Left renal cortex interstitium (tissue), 4 donors: ENCODE measurements at regions not wholly inside any gene's neighbourhood (a gene's known extent, or its start where the extent isn't known, plus 50 kb on each side); places are given as distances from the start of the nearest gene placed in this dataset.
"Not testable (repeated sequence)": the region's sequence is repeated elsewhere in the genome, so short reads cannot be mapped to it uniquely, and the experiment has no call there.

Experiments
- DNase-seq, 4 donors: peaks; one replicate each; pipeline ENCODE4 v3.0.0-alpha.2; 2013; ENCODE audit warnings: low read depth in 4 of 4, low spot score in 2 of 4, missing footprints in 1 of 4

DNA sequence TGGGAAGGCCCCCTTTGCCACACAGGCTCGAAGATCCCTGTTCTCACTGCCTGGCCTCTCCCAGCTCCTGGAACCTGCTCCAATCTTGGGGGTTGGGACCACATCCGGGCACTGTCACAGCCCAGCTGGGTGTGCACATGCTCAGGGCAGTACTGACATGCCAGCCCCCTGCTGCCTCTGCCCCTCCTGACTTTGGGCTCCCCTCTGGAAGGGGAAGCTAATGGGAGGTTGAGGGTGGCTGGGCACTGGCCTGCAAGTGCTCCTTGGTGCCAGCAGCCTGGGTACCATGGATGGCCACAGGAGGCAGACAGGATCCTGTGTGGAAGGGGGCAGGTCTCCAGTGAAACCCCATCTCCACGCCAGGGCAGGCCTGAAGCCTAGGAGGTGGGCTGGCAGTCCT lies 126.1 kb upstream of the NOL4 start:
- DNase-seq, result no peak

DNA sequence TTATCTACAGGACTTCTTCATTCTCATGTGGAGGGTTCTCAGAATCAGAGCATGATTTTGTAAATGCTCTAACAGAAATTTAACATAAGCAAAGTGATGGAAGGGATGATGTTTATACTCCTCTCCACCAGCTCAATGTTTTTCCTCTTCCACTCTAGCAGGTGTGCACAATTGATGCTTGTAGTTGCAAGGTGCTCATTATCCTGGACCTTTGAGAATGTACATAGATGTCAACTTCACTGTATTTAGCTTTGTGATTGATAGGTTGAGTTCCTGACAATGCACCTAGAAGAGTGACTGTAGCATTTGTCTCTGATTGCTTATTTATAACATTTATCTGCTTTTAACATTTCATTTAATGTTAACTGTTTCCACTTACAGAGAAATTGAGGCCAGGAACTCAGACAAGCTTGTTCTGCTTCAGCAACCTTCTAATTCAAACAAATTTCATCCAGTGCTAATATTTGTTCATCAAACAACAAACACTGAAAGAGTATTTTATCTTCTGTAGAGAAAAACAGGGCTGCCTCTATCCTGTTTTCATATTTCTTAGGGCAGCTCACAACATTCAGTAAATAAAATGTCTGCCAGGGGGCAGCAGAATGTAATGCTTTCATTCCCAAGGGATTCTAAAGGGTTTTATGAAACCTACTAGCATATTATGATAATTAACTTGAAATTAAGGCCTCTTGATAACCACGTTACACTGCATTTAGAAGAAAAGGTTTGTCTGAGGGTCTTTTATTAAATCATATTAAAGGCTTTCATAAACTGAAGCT lies 127.9 kb upstream of the NOL4 start:
- no peak for DNase-seq

DNA sequence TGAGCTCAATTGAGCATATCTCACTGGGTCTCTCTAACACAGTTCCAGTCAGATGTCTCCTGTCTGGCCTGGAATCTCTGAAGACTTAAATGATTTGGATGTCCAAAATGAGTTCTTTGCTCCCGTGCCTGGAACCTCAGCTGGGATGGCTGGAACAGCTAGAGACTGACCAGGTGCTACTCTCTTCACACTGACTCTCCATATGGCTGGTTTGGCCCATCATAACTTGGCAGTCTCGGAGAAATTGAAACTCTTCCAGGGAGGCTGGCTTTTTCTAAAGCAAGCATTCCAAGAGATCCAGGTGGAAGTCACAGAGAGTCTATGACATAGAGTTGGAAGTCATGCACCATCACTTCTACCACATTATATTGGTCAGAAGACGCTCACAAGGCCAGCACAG lies 129.6 kb upstream of the NOL4 start:
- DNase-seq, result no peak

DNA sequence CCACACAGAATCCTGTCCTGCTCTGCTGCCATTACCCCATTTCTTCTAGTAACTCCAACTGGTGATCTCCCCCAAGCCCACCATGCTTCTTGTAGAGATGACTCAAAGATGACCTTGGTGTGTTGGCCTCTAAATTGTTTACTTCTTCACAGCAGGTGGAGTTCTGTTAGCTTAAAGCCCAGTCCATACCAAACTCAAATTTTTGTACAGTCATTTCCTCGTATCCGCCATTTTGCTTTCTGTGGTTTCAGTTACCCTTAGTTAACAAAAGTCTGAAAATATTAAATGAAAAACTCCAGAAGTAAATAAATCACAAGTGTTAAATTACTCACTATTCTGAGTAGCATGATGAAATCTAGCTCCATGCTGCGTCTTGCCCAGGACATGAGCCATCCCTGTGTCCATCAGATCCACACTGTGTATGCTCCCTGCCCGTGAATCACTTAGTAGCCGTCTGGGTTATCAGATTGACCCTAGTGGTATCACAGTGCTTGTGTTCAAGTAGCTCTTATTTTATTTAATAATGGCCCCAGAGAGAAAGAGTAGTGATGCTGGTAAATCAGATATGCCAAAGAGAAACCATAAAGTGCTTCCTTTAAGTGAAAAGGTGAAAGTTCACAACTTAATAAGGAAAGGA lies 133.3 kb upstream of the NOL4 start:
- no peak for DNase-seq

DNA sequence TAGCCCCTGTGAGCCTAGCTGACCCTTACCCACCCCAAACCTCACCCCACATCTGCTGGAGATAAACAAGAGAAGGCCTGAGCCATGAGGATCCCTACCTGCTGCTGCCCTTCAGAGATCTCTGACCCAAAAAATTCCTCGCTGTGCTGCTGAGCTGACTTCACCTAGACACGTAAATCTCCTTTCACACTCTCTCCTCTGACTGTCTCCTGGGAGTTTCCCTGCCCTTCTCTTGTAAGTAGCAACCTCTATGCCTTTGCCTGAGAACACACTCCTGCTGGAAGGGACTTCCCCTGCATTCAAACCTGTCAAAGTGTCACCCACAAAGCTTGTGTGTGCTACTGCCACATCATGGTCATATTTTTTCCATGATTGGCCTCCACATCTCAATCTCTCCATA lies 134.2 kb upstream of the NOL4 start:
- DNase-seq, result no peak

DNA sequence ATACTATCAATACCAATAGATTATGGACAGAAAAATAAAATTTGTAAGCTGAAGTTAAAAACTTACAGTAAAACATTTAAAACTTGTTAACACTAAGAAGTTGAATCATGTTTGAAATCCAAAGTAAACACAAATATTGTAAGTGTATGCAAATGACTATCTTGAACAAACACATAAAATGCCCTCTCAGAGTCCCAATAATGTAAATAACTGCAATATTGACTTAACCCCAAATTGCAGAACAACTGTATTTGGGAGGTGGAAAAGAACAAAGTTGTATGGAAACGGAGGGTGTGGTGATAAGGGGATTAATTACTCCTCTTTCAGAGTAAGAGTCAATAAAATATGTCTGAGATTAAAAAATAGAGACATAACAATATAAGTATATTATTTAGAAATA lies 140.0 kb upstream of the NOL4 start:
- DNase-seq, result no peak

DNA sequence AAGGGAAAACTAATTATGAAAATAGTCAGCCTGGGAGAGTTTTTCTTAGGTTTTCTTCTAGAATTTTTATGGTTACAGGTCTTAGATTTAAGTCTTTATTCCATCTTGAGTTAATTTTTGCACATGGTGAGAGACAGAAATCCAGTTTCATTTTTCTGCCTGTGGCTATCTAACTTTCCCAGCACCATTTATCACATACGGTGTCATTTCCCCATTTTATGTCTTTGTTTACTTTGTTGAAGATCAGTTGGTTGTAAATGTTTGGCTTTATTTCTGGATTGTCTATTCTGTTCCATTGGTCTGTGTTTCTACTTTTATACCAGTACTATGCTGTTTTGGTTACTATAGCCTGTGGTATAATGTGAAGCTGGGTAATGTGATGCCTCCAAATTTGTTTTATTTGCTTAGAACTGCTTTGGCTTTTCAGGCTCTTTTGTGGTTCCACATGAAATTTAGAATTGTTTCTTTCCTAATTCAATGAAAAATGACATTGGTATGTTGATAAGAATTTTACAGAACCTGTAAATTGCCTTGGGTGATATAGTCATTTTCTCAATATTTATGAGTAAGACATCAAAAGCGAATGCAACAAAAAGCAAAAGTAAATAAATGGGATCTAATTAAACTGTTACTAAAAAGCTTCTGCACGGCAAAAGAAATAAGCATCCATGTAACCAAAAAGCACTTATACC lies 146.1 kb upstream of the NOL4 start:
- DNase-seq, result no peak

DNA sequence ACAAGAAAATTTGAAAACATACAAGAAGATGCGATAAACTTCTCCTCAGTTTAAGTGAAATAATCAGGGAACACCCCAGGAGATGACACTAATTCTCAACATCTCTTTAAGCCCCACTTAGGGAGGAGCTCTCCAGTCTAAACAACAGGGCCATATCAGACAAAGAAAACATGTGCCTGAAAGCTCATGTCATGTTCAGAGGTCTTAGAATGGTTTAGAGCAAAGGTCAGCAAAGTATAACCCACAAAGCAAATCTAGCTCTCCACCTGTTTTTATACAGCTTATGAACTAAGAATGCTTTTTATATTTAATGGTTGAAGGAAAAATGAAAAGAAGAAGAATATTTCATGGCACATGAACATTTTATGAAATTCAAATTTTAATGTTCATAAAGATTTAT lies 155.6 kb upstream of the NOL4 start:
- no peak for DNase-seq

DNA sequence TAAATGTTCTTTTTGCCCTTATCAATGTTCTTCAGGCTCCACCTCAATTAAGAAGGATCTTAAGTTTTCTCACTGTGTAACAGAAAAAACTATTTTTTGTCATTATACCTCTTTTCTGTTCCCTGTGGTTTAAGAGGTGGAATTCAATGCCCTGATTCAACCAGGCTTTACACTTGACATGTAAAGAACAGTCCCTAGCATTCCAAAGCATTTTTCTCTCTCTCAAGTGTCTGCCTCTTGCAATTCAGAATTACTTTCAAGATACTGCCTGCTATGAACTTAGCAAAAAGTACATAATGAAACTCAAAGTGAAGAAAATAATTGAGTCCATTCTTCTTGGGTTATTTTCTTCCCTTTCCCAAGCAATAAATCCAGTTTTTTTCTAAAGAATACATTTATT lies 160.6 kb upstream of the NOL4 start:
- no peak for DNase-seq

DNA sequence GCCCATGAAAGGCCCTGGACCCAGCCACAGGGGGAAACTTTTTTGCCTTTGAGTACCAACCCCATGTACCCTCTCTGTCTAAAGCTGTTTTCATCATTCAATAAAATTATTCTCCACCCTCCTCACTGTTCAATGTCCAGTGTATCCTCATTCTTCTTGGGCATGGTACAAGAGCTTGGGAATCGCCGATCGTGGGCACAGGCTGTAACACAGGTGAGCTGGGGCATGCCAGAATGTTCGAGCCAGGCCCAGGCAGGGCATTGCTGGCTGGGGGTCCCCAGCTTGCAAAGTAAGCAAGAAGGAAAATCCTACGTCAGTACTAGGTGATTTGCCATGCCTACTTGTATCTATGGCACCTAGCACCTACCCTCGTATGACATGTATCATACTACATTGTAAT lies 162.1 kb upstream of the NOL4 start:
- DNase-seq, result no peak

DNA sequence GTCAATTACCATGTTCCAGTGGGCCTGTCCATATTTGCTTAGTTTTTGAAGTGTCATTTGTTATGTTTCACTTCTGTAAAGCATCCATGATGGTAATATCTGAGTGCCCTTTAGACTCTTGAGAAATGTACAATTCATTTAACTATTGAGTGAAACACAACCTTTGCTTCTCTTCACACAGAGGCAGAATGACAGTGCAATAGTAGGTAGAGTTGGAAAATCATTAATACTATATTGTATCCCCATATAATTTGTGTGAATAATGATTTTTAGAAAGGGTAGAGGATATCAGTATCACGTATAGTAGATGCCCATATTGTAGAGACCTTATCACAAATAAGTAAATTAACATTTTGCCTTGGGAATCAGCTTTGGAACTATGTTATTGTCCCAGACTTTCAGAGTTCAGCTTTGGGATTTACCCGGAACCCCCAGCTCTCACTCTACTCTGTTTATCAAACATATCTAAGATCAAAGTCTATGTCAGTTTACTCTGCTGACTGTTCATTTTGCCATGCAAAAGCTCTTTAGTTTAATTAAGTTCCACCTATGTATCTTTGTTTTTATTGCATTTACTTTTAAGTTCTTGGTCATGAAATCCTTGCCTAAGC lies 172.7 kb upstream of the NOL4 start:
- DNase-seq, result no peak

DNA sequence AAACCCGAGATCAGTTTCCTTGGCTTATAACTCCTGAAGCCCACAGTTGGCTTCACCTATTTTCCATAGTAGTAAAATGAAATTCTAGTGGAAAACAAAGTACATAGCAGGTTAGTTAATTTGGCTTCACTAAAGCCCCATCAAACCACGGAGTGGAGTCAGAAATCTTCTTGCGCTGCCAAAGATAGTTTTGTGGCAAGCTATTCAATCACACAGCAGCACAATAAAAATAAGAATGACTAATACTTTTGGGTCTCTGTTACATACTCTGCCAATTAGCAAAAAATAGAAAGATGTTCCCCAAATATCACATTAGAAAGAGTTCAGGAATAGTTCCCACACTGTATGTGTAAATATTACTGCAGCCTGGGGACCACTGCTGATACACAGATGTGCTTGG lies 175.2 kb upstream of the NOL4 start:
- no peak for DNase-seq

DNA sequence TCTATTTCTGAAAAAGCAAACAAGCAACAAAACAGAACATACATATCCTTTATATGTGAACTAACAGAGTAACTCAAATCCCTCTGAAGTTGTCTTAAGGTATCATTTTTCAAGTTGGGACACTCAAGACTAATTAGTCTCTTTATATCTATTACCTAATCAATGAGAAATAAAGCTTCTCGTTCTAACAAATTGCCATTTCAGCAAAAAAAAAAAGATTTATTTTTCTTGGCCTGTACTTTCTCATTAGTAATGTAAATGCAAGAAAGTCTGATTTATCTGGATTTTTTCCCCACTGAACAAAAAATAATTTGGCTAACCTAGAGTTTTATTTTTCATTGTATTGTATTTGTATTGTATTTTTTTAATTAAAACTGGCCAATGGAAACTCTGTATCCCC lies 176.1 kb upstream of the NOL4 start:
- no peak for DNase-seq

DNA sequence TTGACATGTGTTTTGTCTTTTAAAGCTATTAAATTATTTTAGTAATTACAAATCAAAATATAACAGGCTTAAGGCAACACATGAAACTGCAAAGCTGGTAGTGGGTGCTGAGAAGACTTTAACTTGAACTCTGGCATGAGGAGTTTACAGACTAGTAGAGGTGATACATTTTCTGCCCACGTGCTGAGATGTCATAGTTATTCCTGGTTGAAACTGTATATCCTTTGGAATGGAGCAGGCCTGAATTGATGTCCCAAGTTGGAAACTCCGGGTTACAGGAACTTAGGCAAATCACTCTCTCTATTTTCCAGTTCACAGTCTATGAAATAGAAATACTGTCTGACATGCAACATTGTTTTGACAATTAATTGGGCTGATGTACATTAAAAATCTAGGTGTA lies 177.1 kb upstream of the NOL4 start:
- DNase-seq, result no peak

DNA sequence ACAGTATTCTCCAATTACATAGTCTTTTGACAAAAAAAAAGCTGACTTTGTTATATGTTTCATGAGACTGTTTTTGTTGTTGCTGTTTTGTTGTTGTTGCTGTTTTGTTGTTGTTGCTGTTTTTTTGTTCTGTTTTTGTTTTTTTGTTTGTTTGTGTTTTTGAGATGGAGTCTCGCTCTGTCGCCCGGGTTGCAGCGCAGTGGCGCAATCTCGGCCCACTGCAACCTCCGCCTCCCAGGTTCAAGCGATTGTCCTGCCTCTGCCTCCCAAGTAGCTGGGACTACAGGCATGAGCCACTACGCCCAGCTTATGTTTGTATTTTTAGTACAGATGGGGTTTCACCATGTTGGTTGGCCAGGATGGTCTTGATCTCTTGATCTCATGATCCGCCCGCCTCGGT lies 182.8 kb upstream of the NOL4 start:
- not testable (repeated sequence) for DNase-seq

DNA sequence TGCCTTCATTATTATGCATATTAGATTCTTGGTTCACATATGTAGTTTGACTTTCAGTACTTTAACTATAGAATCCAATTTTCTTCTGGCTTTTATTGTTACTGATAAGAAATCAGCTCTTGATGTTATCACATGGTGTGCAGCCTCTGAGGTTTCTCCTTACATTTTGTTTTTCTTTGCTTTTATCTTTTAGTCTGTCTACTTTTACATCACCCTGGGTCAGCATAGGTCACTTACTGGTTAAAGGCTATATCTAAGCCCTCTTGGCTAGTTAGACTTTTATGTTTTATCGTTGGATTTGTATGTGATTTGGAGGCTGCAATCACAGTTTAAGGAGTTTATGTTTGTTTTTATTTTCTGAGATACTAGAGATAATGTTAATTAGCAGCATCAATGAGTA lies 187.2 kb upstream of the NOL4 start:
- DNase-seq, result no peak

DNA sequence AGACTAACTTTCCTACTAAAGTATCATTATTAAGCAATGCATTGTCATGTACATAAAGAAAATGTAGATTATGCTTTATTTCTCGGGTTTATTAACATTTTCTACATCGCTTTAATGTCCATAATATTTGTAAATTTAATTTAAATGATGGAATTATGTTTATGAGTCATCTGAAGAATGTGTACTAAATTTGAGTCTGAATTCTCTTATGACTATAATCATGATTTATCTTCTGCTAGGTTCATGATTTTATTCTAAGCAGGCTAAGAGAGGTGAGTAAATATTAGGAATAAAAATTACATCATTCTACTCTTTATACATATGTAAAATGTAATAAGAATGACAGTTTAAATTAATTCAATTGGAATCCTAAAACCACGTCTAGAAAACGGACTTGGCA lies 206.3 kb upstream of the NOL4 start:
- DNase-seq, result no peak

DNA sequence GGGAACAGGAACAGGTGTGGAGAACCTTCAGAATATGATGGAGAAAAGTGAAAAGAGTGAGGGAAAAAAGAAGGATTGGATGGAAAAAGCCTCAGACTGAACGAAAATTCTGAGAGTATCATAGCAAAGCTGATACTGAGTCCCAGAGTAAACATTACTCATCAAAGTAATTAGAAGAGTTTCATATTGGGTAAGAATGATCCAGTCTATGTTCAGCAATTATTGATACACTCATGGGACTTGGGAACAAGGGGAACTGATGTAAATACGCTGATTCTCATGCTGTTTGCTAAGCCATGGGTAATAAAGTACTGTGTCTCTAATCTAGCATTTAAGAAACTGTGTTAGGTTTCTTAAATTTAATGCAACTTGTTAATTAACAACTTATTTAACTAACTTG lies 219.9 kb upstream of the NOL4 start:
- DNase-seq, result no peak

DNA sequence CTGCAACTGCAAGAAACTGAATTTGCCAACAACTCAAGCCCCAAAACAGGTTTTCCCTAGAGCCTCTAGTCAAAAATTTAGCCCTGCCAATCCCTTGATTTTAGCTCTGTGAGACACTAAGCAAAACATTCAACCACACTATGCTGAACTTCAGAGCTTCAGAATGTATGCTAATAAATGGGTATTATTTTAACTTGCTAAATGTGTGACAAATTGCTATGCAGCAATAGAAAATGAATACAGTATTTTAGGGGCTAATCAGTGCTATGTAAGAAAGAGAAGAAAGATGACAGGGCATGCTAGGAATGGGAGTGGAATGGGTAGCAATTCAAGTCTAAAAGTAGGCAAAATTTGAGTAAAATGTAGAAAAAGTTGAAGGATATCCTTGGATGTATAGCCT lies 223.9 kb upstream of the NOL4 start:
- DNase-seq, result no peak

DNA sequence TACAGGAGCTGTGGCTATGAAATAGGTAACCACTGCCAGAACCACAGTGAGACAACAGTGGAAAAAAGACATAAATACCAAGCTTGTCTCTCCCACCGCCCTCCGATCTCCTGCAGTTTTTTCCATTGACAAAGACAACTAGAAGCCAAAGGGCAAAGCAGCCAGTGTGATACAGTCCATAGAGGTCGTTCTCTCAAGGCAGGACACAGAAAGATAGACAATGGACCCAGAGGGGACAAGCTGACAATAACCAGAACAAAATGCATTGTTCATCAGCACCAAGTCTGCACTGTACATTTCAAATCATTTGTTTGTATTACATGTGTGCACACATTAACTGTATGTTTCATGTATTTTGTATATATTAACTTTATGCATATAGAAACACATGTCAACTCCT lies 233.0 kb upstream of the NOL4 start:
- no peak for DNase-seq

DNA sequence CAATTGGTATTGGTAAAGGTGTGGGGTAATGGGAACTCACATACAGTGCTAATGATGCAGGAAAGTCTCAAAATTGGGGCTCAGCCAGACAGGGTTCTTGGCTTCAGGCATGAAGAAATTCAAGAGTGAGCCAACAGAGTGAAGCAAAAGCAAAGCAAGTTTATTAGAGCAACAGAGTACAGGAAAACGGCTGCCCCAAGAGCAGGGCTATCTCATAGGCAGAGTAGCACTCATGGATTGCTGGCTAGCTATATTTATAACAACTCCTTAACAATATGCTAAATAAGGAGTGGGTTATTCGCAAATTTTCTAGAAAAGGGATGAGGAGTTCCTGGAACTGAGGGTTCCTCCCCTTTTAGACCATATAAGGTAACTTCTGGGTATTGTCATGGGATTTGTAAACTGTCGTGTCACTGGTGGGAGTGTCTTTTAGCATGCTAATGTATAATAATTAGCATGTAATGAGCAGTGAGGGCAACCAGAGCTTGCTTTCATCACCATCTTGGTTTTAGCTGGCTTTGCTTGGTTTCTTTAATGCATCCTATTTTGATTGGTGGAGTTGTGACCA lies 233.8 kb upstream of the NOL4 start:
- DNase-seq, result no peak
